ENCODE measurements at regions not wholly inside any gene's neighbourhood (a gene's known extent, or its start where the extent isn't known, plus 50 kb on each side); places are given as distances from the start of the nearest gene placed in this dataset.
"Not testable (repeated sequence)": the region's sequence is repeated elsewhere in the genome, so short reads cannot be mapped to it uniquely, and the experiment has no call there.

DNA sequence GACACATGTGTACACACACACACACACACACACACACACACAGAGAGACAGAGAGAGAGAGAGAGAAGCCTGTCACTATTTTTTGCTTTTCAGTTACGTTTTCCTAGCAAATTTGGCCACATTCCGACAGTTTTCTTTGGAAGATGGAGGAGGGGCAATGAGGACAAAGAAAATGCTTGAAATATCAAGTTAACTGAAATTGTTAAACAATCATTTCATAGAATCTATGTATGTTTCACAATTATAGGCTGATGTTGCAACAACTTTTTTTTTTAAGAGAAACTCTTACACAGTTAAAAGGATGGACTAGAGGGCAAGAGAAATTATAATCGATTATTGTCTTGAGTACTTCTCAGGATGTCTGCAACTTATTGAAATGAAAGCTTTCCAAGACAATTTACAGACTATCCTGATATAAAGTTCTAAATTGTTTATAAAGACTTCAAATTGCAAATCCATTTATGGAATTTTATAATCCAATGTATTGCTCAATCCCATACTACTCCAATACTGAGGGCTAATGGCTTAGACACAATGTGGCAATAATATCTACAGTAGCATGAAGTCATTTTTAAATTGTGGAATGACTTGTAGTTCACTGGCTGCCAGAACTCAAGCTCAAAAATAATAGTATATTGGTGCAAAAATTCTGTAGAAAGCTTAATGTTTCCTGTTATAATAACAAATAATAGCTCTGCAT, 647.0 kb upstream of the PCDH7 start (continued):
- TF ChIP-seq, protein P1, sequence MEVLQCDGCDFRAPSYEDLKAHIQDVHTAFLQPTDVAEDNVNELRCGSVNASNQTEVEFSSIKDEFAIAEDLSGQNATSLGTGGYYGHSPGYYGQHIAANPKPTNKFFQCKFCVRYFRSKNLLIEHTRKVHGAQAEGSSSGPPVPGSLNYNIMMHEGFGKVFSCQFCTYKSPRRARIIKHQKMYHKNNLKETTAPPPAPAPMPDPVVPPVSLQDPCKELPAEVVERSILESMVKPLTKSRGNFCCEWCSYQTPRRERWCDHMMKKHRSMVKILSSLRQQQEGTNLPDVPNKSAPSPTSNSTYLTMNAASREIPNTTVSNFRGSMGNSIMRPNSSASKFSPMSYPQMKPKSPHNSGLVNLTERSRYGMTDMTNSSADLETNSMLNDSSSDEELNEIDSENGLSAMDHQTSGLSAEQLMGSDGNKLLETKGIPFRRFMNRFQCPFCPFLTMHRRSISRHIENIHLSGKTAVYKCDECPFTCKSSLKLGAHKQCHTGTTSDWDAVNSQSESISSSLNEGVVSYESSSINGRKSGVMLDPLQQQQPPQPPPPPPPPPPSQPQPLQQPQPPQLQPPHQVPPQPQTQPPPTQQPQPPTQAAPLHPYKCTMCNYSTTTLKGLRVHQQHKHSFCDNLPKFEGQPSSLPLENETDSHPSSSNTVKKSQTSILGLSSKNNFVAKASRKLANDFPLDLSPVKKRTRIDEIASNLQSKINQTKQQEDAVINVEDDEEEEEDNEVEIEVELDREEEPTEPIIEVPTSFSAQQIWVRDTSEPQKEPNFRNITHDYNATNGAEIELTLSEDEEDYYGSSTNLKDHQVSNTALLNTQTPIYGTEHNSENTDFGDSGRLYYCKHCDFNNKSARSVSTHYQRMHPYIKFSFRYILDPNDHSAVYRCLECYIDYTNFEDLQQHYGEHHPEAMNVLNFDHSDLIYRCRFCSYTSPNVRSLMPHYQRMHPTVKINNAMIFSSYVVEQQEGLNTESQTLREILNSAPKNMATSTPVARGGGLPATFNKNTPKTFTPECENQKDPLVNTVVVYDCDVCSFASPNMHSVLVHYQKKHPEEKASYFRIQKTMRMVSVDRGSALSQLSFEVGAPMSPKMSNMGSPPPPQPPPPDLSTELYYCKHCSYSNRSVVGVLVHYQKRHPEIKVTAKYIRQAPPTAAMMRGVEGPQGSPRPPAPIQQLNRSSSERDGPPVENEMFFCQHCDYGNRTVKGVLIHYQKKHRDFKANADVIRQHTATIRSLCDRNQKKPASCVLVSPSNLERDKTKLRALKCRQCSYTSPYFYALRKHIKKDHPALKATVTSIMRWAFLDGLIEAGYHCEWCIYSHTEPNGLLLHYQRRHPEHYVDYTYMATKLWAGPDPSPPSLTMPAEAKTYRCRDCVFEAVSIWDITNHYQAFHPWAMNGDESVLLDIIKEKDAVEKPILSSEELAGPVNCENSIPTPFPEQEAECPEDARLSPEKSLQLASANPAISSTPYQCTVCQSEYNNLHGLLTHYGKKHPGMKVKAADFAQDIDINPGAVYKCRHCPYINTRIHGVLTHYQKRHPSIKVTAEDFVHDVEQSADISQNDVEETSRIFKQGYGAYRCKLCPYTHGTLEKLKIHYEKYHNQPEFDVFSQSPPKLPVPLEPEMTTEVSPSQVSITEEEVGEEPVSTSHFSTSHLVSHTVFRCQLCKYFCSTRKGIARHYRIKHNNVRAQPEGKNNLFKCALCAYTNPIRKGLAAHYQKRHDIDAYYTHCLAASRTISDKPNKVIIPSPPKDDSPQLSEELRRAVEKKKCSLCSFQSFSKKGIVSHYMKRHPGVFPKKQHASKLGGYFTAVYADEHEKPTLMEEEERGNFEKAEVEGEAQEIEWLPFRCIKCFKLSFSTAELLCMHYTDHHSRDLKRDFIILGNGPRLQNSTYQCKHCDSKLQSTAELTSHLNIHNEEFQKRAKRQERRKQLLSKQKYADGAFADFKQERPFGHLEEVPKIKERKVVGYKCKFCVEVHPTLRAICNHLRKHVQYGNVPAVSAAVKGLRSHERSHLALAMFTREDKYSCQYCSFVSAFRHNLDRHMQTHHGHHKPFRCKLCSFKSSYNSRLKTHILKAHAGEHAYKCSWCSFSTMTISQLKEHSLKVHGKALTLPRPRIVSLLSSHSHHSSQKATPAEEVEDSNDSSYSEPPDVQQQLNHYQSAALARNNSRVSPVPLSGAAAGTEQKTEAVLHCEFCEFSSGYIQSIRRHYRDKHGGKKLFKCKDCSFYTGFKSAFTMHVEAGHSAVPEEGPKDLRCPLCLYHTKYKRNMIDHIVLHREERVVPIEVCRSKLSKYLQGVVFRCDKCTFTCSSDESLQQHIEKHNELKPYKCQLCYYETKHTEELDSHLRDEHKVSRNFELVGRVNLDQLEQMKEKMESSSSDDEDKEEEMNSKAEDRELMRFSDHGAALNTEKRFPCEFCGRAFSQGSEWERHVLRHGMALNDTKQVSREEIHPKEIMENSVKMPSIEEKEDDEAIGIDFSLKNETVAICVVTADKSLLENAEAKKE (CRISPR knock-in tag; IDR thresholded peaks at IDR 0.05) = no peak
- TF ChIP-seq ETS1 (IDR thresholded peaks at IDR 0.05) = no peak
- TF ChIP-seq POLR2AphosphoS5 (IDR thresholded peaks at IDR 0.05; ENCODE audit: low read depth) = no peak

GRCh38 chr4:30092420-30093128, 627.6 kb upstream of the PCDH7 start:
- H3F3A ChIP-seq (replicated peaks; ENCODE audit: low read depth); H3K27ac ChIP-seq (ENCODE audit: low read depth); H3K79me2 ChIP-seq (replicated peaks; ENCODE audit: insufficient read depth); H3K4me3 ChIP-seq; H3K4me1 Mint-ChIP-seq; H4K20me1 ChIP-seq (replicated peaks; ENCODE audit: insufficient read depth); H3K27me3 ChIP-seq (ENCODE audit: insufficient read depth); H3K27ac Mint-ChIP-seq; H3K4me2 ChIP-seq; H3K27me3 Mint-ChIP-seq (ENCODE audit: insufficient read depth, low read depth, poor library complexity); H3K36me3 ChIP-seq (ENCODE audit: insufficient read depth); ATAC-seq; H2AFZ ChIP-seq; H3K4me3 Mint-ChIP-seq; DNase-seq (ENCODE audit: low spot score); H3K9me2 ChIP-seq (ENCODE audit: insufficient read depth); H3K4me1 ChIP-seq (ENCODE audit: insufficient read depth): not testable (repeated sequence)
- H3K9me3 Mint-ChIP-seq = peaks cover 15% of the 10 kb centered on the region
- peaks cover 12% of the 10 kb centered on the region for H3K36me3 Mint-ChIP-seq (ENCODE audit: low read depth)
